K562 (cell line): ENCODE measurements at regions not wholly inside any gene's neighbourhood (a gene's known extent, or its start where the extent isn't known, plus 50 kb on each side); places are given as distances from the start of the nearest gene placed in this dataset.
"Not testable (repeated sequence)": the region's sequence is repeated elsewhere in the genome, so short reads cannot be mapped to it uniquely, and the experiment has no call there.

Experiments
- ATAC-seq: fragments of 200-7000 bp; cut with Tn5 transposase; 3 replicates; pipeline ENCODE4 v1.9.1; 2020; ENCODE audit warnings: moderate library complexity
- BruUV-seq: library from RNA; stranded (reverse); fragments of 400-500 nt; replicated peaks from 2 replicates; lab custom pipeline; 2021; lab: Mats Ljungman, UMichigan
- CTCF ChIA-PET: fragments of 300-600 bp; formaldehyde crosslinking; extraction: SDS; loops from one replicate; lab custom pipeline; 2021; ENCODE audit warnings: low intra/inter-chr PET ratio; lab: Yijun Ruan, JAX
- POLR2A ChIA-PET: fragments of 300-600, 350-650 bp; sonication (Branson Sonifier 250); formaldehyde crosslinking; extraction: SDS; loops from one replicate; lab custom pipeline; 2021; ENCODE audit warnings: antibody characterized with exemption, inconsistent platforms; lab: Yijun Ruan, JAX
- DNase-seq, 4 experiments: peaks; one replicate each; pipeline versions ENCODE4 v3.0.0 to v3.0.0-alpha.2; 2011 to 2018; ENCODE audit warnings: low spot score in 3 of 4, mixed read lengths in 3 of 4; ENCODE audit errors: extremely low read depth in 1 of 4
- FAIRE-seq: peaks from 2 replicates; lab custom pipeline; 2011; peaks lifted over from hg19 to GRCh38; lab: Jason Lieb, UNC
- H2AFZ ChIP-seq: 2 replicates; pipeline ENCODE4 v1.6.0; 2011; ENCODE audit warnings: low read depth, low read length, control low read depth, inconsistent platforms
- H3K27ac ChIP-seq: fragments of 200-600 bp; 3 replicates; pipeline ENCODE4 v1.8.0; 2011; ENCODE audit warnings: low read depth, mild to moderate bottlenecking, control low read depth, inconsistent platforms, low read length, moderate library complexity, mixed read lengths; ENCODE audit errors: extremely low read depth
- H3K27me3 ChIP-seq, 2 experiments: fragments of 300-600 bp in 1 of 2; 2 replicates in 1 of 2; 3 replicates in 1 of 2; pipeline versions ENCODE4 v1.6.0 to v1.8.0; 2011; ENCODE audit warnings: inconsistent platforms in 2 of 2, low read length in 2 of 2, mild to moderate bottlenecking in 1 of 2, mixed read lengths in 1 of 2, moderate library complexity in 1 of 2; ENCODE audit not compliant: control insufficient read depth in 2 of 2, insufficient read depth in 2 of 2
- H3K36me3 ChIP-seq: fragments of 300-600 bp; 3 replicates; pipeline ENCODE4 v1.8.0; 2011; ENCODE audit warnings: mild to moderate bottlenecking, low read length, inconsistent platforms; ENCODE audit not compliant: control insufficient read depth, insufficient read depth
- H3K4me1 ChIP-seq, 2 experiments: fragments of 200-600 bp in 1 of 2; replicated peaks in 1 of 2; 2 replicates in 1 of 2; 3 replicates in 1 of 2; pipeline versions ENCODE4 v1.5.1 to v1.8.0; 2011; ENCODE audit warnings: inconsistent platforms in 2 of 2, low read length in 2 of 2, mild to moderate bottlenecking in 1 of 2, mixed read lengths in 1 of 2, moderate library complexity in 1 of 2; ENCODE audit not compliant: control insufficient read depth in 2 of 2, insufficient read depth in 2 of 2
- H3K4me2 ChIP-seq: 2 replicates; pipeline ENCODE4 v1.6.1; 2011; ENCODE audit warnings: low read length, control low read depth, inconsistent platforms, mixed read lengths; ENCODE audit not compliant: insufficient read depth
- H3K4me3 ChIP-seq: fragments of 200-600 bp; sonication (generic), shearing (Covaris generic); 2 replicates; pipeline ENCODE4 v1.5.1; 2016; ENCODE audit warnings: control low read depth, inconsistent platforms
- H3K79me2 ChIP-seq: fragments of 200-600 bp; 3 replicates; pipeline ENCODE4 v1.8.0; 2011; ENCODE audit warnings: low read length, inconsistent platforms; ENCODE audit not compliant: control insufficient read depth, insufficient read depth
- H3K9ac ChIP-seq, 2 experiments: 2 replicates each; pipeline versions ENCODE4 v1.6.0 to v1.6.1; 2011; ENCODE audit warnings: low read depth in 2 of 2, low read length in 2 of 2, control low read depth in 1 of 2, inconsistent platforms in 1 of 2, mild to moderate bottlenecking in 1 of 2, mixed read lengths in 1 of 2; ENCODE audit not compliant: insufficient read depth in 1 of 2
- H3K9me1 ChIP-seq: one replicate; pipeline ENCODE4 v1.6.0; 2011; ENCODE audit warnings: inconsistent platforms, mild to moderate bottlenecking, low read length, moderate library complexity; ENCODE audit not compliant: control insufficient read depth, insufficient read depth
- H3K9me3 ChIP-seq: replicated peaks from 2 replicates; pipeline ENCODE4 v1.5.1; 2011; ENCODE audit warnings: low read depth, low read length, inconsistent platforms; ENCODE audit not compliant: control insufficient read depth, insufficient read depth
- H4K20me1 ChIP-seq: replicated peaks from 2 replicates; pipeline ENCODE4 v1.6.1; 2011; ENCODE audit warnings: low read length, inconsistent platforms, mixed read lengths; ENCODE audit not compliant: control insufficient read depth, insufficient read depth
- NFE2 ChIP-seq: IDR thresholded peaks from 2 replicates; pipeline ENCODE4 v1.6.1; 2014; ENCODE audit warnings: antibody characterized with exemption, low read depth
- PCBP2 ChIP-seq: fragments of 200-400 bp; formaldehyde crosslinking; IDR thresholded peaks from 2 replicates; pipeline ENCODE4 v1.6.1; 2018; ENCODE audit warnings: low read length, low read depth, mild to moderate bottlenecking, moderate library complexity; ENCODE audit not compliant: poor library complexity, severe bottlenecking
- PML ChIP-seq: IDR thresholded peaks from 2 replicates; pipeline ENCODE4 v1.6.1; 2012; ENCODE audit warnings: low read length, inconsistent platforms
- SRSF9 ChIP-seq: fragments of 200-400 bp; formaldehyde crosslinking; IDR thresholded peaks from 2 replicates; pipeline ENCODE4 v1.6.1; 2017; ENCODE audit warnings: low read depth, low read length, borderline replicate concordance
- ZKSCAN1 ChIP-seq: fragments of 150-350 bp; IDR thresholded peaks from 2 replicates; pipeline ENCODE4 v1.6.1; 2016; ENCODE audit warnings: low read depth, low read length
- ZNF143 ChIP-seq: sonication (generic); formaldehyde crosslinking; IDR thresholded peaks from 2 replicates; pipeline ENCODE4 v1.9.0; 2022; ENCODE audit warnings: mild to moderate bottlenecking, missing genetic modification reagents
- WGBS: fragments of 100-300 bp; shearing (Covaris generic); methylation state at CpG from one replicate; pipeline ENCODE4 v1.1.6; 2016; ENCODE audit warnings: low coverage, mixed read lengths; ENCODE audit not compliant: insufficient coverage; ENCODE audit errors: missing lambda C conversion rate; 5-methylcytosine and 5-hydroxymethylcytosine counted together
- in situ Hi-C: fragments of 300-500 bp; cut with MboI; formaldehyde crosslinking; loops from 4 replicates; pipeline ENCODE4 v1.15.0; 2018; ENCODE audit warnings: inconsistent platforms, mixed read lengths
- intact Hi-C: fragments of 100-400 bp; cut with micrococcal nuclease; formaldehyde crosslinking; loops from 2 replicates; pipeline ENCODE4 v1.14.2; 2022
- TF ChIP-seq, protein P1 (sequence below), 2 experiments: fragments of 450-650 bp; IDR thresholded peaks; 2 replicates each; pipeline ENCODE4 v1.6.1; 2016

GRCh38 chr4:19021617-19022016 lies 1000.1 kb upstream of the LCORL start (continued):
- no peak for TF ChIP-seq NFE2
- TF ChIP-seq ZNF143 (CRISPR knock-in tag), result no peak
- TF ChIP-seq PML, result no peak
- no peak for TF ChIP-seq PCBP2
- TF ChIP-seq, protein P1, sequence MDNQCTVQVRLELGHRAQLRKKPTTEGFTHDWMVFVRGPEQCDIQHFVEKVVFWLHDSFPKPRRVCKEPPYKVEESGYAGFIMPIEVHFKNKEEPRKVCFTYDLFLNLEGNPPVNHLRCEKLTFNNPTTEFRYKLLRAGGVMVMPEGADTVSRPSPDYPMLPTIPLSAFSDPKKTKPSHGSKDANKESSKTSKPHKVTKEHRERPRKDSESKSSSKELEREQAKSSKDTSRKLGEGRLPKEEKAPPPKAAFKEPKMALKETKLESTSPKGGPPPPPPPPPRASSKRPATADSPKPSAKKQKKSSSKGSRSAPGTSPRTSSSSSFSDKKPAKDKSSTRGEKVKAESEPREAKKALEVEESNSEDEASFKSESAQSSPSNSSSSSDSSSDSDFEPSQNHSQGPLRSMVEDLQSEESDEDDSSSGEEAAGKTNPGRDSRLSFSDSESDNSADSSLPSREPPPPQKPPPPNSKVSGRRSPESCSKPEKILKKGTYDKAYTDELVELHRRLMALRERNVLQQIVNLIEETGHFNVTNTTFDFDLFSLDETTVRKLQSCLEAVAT (IDR thresholded peaks at IDR 0.05), result no peak
- no peak for TF ChIP-seq SRSF9
- TF ChIP-seq ZKSCAN1, result no peak

DNA sequence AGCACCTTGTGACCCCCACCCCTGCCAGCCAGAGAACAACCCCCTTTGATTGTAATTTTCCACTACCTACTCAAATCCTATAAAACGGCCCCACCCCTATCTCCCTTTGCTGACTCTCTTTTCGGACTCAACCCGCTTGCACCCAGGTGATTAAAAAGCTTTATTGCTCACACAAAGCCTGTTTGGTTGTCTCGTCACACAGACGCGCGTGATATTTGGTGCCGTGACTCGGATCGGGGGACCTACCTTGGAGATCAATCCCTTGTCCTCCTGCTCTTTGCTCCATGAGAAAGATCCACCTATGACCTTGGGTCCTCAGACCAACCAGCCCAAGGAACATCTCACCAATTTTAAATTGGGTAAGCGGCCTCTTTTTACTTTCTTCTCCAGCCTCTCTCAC lies 995.0 kb upstream of the LCORL start:
- H2AFZ ChIP-seq, H3K9me1 ChIP-seq, H3K27ac ChIP-seq, H3K9me3 ChIP-seq, BruUV-seq, DNase-seq, in situ Hi-C loops, CTCF ChIA-PET, FAIRE-seq, H3K4me3 ChIP-seq, H3K4me2 ChIP-seq, H3K4me1 ChIP-seq, H4K20me1 ChIP-seq, POLR2A ChIA-PET, intact Hi-C loops, H3K9ac ChIP-seq, H3K36me3 ChIP-seq, H3K27me3 ChIP-seq, ATAC-seq, H3K79me2 ChIP-seq: not testable (repeated sequence)
- WGBS, result 0% methylated on average over 11 of the region's 11 CpGs
